HG03378 (cell line): ENCODE measurements at regions not wholly inside any gene's neighbourhood (a gene's known extent, or its start where the extent isn't known, plus 50 kb on each side); places are given as distances from the start of the nearest gene placed in this dataset.
A peak's percentile ranks its signal among the peaks of the same experiment; 100 is the strongest.
"Not testable (repeated sequence)": the region's sequence is repeated elsewhere in the genome, so short reads cannot be mapped to it uniquely, and the experiment has no call there.

Experiments
- ATAC-seq: cut with Tn5 transposase; IDR thresholded peaks from one replicate; pipeline ENCODE4 v1.9.1; 2021; ENCODE audit warnings: mild to moderate bottlenecking, moderate library complexity; ENCODE audit not compliant: unreplicated experiment

DNA sequence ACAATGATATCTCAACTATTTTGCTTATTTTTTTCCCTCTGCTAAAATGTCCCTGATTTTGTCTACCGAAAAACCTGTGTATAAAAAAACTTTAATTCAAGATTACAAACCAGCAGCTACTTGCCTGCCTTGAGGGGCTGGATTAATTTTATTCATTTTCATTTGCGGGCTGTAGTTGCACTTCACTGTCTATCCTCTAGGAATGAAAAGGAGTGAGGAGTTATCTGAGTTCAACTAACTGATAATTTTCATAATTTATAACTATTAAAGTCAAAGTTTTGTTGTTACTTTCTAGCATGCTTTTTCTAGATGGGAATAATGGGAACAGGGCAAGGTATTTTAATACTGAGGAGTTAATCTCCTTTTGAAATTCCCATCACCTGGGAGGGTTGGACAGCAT, 50.3 kb upstream of the AGTPBP1 start:
- ATAC-seq, result not testable (repeated sequence)

DNA sequence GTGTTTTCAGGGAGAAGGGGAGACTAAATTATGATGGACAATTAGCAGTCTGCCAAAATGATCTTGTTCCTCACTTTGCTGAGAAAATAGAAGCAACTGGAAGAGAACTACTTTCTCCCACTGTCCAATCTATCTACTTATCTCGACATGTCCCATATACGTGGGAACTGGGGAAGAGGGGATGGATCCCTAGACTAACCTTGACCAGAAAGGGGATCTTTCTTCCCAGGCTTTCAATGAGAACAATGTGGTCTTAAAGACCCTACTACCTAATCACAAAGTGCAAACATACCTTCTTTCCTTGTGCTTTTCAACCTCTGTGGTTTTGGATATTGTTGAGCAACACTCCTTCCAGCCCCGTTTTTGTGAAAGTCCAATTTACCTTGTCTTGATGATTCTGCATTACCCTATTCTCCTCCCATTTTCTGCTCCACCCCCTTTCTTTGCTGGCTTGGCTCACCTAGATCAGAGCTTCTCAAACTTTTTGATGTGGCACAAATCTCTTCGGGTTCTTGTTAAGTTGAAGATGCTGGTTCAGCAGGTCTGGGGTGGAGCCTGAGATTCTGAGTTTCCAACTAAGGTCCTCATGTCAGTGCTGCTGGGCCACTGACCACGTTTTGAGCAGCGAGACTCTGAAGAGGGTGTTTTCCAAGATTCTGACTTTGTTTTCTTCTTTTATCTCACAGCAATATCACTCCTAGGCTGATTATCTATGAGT, 61.4 kb upstream of the AGTPBP1 start:
- ATAC-seq, result not testable (repeated sequence)

DNA sequence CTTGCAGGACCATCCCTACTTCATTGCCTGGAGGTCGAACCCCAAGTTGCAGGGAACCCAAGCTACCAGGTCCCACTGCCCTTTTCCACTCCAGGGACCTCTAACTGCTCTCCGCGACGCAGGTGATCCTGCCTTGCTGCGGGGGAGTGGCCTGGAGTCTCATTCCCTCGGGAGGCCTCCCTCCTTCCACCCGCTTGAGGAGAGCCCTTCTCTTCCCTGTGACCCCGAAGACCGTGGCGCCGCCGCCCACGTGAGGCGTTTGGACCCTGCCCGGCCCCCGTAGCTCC, 63.0 kb upstream of the AGTPBP1 start:
- not testable (repeated sequence) for ATAC-seq

DNA sequence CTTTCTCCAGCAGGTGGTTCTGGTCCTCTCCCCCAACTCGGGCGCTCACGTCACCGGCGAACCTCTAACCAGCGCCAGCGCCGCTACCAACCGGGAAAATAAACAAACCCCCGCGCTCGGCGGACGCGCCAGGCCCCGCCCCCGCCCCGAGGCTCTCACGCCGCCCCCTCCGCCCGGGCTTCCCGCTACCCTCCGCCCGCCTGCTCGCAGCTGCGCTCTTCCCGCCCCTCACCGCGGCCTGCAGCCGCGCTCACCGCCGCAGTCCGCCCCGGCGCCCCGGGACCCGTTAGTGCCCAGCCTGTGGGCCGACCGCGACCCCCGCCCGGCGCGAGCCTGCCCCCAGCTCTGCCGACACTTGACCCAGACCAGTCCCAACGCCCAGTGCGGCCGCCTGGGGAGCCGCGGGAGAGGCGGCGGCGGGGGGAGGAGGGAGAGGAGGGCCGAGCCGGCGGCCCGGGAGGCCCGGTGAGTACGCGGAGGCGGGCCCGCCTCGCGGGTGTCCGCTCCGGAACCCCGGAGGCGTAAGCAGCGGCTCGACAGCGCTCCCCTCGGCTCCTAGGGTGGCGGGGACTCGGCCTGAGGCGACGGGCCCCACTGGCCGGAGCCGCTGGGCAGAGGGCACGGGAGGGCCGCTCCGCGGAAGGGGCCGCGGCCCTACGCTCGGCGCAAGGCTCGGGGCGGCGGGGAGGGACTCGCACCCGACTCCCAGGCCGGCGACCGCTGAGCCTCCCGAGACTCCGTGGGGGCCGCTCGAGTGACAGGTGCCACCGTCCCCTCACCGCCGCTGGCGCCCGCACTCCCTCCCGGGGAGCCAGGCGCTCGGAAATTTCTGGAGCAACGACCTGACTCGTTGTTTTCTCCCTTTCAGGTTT, 63.6 kb upstream of the AGTPBP1 start:
- ATAC-seq, result peak; percentile 58

DNA sequence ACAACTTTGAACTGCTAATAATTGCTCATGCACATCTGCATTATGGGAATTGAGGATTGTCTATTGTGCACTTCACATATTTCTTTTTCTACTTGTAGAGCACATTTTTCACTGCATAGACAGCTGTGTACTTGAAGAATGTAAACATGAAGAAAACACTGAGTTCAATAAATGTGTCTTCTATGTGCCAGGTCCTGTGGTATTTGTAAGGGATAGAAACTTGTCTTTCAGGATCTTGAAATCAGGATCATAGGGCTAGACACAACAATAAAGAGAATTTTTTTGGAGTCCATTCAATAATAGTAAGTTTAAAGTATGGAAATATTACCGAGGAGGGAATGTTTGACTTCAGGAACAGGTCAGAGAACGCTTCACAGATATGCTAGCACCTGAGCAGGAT, 66.6 kb upstream of the AGTPBP1 start:
- not testable (repeated sequence) for ATAC-seq

DNA sequence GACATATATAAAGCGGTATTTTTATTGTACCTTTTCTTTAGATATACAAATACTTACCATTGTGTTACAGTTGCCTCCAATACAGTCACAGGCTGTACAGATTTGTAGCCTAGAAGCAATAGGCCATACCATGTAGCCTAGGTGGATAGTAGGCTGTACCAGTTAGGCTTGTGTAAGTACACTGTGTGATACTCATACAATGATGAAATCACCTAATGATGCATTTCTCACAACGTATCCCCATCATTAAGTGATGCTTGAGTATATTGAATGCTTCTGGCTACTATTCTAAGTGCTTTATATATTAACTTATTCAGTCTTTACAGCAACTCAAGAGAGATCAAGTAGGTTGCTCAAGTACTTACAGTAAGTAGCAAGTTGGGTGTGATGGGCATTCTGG, 71.6 kb upstream of the AGTPBP1 start:
- ATAC-seq, result not testable (repeated sequence)

DNA sequence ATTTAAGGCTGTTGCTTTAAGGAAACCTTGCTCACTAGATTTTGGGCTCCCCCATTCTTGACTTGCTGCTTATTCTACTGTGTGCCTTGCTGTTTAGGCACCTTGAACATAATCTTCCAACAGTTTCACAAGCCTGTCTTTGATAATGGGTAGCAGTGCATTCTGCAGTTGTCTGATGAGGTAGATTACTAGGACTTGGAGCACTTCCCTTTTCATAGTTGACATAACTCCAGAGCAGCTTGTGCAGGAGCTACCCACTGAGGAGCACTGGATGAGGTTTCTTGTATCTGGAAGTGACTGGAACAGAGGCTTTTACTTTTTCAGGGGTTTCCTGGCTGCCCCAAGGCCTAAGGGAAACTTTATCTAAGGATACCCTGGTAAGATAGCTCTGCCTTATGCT, 73.0 kb upstream of the AGTPBP1 start:
- ATAC-seq, result not testable (repeated sequence)

DNA sequence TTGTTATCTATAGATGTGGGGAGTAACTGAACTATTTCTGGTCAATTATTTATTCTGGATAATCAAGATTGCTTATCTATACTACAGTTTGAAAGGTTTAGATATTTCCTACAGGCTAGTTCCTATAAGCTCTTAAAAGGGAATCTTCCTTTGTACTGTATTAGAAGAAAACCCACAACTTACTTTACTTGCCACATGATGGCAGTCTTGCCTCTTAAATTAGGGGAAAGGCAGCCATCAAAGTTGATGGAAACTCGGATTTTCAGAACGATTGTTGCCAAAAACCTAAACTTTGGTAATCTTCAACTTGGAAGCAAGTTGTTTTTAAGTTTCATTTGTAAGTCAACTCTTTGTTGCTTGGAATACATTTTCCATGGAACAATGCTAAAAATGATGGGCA, 77.2 kb upstream of the AGTPBP1 start:
- ATAC-seq, result not testable (repeated sequence)

DNA sequence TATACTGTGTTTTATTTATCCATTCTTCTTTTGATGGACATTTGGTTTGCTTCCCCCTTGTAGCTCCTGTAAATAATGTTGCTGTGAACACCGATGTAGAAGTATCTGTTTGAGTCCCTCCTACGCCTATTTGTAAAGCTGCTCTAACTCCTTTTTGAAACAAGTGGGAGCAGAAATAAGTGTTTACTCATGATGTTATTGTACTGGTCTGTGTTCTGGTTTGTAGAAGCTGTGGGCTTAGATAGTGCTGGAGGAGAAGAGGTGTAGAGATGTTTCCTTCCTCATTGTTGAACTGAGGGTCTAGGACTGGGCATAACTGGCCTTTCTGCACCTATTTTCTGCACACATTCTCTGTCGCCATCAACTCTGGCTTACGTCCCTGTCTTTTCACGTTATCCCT, 78.8 kb upstream of the AGTPBP1 start:
- ATAC-seq, result not testable (repeated sequence)

DNA sequence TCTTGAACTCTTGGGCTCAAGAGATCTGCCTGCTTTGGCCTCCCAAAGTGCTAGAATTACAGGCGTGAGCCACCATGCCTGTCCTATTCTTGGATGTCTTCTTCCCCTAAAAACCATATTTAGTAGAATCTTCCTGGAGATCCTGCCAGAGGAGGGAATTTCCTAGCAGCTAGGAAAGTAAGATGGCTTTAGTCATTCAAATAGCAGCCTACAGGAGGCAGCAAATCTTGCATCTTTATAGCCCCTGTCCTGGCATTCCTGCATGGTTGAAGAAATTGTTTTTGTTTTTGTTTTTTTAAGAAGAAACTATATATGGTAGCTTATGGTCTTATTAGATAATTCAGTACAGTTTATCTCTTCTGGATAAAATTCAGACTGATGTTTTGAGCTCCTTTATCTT, 83.2 kb upstream of the AGTPBP1 start:
- ATAC-seq, result not testable (repeated sequence)

DNA sequence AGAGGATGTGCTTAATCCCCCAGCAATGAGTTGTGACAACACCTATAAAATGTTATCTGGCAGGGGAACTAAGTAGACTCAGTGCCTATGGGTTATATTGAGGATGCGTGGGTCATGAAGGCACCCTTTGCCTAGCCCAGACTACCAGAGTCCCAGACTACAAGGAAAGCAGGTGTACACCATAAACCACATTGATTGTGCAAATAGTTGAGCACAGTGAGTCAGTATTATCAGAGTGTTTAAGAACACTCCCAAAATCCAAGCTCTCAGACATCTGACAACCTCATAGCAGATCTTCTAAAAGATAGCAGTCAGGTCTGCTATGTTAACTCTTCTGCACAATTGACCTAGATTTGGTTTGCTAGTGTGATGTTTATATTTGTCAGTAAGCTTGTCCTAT, 92.8 kb upstream of the AGTPBP1 start:
- not testable (repeated sequence) for ATAC-seq

DNA sequence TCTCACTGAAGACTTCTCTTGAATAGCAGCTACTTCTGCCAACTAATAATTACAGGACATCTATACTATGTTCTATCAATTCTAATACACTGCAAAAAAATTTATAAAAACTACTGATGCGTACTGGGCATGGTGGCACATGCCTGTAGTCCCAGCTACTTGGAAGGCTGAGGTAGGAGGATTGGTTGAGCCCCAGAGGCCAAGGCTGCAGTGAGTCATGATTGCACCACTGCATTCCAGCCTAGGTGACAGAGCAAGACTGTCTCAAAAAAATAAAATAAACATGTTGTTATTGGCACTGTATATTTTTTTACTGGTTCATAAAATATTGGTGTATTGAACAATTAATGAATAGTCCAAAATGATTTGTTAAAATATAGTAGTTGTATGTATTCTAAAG, 97.0 kb upstream of the NAA35 start:
- not testable (repeated sequence) for ATAC-seq

DNA sequence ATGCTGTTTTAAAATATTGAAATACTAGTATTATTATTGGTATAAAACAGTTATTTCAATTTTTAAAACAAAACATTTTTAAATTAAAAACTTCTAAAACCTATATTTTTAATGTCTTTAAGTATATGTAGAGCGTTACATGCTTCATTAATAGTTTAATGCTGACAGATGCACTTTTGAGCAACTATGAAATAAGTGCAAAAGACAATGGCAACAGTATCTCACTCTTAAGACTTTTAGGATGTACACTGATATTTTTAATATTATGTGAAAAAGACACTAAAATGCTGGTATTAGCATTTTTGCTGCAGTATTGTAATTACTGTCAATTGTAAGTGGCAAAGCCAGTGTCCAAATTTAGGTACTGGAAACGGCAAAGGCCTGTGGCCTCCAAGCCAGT, 93.2 kb upstream of the NAA35 start:
- ATAC-seq, result not testable (repeated sequence)

DNA sequence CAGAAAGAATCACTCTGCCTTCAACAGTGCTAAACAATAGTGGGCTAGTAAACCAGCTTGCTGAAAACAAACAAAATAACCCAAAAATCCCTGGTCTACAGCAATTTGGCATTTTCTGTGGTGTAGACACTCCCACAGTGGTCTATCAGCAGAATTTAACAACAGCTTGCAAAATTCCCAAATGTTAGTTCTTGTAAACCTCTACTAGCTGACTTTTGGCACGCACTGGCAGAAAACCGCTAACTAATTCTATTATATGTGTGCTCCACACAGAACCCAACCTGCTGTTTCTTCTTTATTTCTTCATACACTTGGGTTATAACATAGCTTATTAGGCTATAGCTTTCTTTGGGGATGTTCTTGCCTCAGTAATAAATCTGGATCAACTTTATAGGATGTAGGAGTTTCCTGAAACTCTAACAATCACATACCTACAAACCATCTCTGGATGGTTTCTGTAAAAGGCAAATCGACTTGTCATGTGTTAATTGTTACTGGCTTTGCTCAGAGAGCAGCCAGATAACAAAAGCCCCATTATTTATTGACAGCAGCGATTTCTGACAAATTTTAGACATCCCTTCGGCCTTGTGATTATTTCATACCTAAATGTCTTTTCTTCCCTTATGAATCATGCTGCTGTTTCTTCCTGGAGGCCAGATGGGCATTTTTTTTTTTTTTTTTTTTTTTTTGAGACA, 82.7 kb upstream of the NAA35 start:
- no peak for ATAC-seq

DNA sequence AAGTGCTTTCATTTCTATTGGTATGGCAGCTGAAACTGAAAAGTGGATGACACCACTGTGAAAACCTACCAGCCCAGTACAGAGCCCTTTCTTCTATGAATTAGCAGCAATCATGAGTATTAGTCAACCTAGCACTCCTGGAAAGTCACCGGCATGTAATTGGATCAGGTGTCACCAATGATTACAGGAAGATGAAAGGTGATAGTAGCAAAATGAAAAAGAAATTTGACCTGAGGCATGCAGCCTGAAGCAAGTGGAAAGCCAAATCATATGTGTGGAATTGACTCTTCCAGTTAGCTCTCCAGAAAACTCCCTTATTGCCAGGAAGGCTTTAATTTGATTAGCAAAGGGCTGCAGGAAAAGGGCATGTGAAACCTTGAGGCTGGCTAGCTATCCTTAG, 81.2 kb upstream of the NAA35 start:
- ATAC-seq, result no peak

DNA sequence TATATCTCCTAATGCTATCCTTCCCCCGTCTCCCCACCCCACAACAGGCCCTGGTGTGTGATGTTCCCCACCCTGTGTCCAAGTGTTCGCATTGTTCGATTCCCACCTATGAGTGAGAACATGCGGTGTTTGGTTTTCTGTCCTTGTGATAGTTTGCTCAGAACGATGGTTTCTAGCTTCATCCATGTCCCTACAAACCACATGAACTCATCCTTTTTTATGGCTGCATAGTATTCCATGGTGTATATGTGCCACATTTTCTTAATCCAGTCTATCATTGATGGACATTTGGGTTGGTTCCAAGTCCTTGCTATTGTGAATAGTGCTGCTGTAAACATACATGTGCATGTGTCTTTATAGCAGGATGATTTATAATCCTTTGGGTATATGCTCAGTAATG, 79.1 kb upstream of the NAA35 start:
- not testable (repeated sequence) for ATAC-seq

DNA sequence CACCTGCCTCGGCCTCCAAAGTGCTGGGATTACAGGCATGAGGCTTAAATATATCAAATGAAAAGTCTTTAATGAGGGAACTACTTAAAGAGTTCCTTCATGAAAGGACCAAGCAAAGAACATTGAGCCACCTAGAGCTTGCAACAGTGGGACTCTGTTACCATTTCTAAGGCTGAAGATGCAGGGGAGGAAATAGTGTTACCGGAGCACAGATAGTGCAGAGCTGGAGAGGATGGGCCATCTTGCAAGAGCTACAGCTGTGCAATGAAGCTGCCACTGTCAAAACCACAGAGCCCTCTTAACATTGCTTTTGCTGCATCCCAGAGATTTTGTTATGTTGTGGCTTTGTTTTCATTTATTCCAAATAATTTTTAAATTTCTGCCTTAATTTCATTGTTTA, 77.1 kb upstream of the NAA35 start:
- ATAC-seq, result no peak

DNA sequence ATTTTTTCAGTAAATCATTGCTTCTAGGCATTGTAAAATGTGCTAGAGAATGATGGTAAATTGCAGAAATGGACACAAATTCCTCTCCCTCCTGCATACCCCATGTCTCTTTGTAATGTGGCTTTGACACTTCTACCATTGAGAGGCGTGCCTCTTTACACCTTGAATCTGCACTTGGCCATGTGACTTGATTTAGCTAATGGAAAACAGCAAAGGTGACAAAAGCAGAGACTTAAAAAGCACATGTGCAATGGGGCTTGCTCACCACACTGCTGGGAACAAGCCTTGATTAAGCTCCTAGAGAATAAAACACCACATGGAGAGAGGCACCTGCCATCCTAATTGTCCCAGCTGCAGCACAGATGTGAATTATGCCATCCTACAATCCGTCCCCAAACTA, 69.9 kb upstream of the NAA35 start:
- no peak for ATAC-seq

DNA sequence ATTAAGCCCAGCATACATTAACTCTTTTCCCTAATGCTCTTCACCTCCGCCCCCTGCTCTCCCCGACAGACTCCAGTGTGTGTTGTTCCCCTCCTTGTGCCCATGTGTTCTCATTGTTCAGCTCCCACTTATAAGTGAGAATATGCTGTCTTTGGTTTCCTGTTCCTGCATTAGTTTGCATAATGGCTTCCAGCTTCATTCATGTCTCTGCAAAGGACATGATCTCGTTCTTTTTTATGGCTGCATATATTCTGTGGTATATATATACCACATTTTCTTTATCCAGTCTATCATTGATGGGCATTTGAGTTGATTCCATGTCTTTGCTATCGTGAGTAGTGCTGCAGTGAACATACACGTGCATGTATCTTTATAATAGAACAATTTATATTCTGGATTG, 69.3 kb upstream of the NAA35 start:
- ATAC-seq, result not testable (repeated sequence)

DNA sequence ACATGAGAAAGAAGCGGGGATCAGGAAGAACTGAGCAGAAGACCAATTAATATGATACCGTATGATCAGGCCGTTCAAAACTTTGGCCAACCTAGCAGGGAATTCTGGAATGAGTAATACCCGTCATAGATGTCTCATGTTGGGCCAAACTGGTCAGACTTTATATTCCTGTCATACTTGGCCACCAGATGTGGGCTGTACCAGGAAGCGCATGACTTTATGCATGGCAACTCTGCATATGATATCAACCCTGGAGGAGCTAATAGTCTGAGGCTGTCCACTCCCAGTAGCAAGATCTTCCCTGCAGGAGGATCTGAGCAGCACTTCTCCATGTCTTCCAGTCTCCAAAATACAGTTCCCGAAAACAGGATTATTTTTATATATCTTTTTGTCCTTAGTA, 68.5 kb upstream of the NAA35 start:
- no peak for ATAC-seq

DNA sequence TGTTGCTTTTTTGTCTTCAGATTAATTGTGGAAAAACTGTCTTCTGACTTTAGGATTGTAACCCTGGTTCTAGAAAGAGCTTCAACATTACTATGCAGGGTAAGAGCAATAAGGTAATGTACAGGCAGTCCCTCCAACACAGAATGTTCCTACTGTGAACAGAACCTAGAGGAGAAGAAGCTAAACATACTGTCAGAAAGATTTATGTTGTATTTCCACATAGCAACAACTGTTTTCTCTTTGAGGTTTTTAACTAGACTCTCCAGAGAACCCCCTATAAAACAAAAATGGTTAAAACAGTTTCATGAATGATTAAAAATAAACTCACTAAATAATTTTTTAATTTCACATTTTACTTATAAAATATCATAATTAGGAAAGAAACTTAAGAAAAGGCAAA, 64.3 kb upstream of the NAA35 start:
- ATAC-seq, result no peak
